Small intestine (tissue), 7 donors: ENCODE measurements at regions not wholly inside any gene's neighbourhood (a gene's known extent, or its start where the extent isn't known, plus 50 kb on each side); places are given as distances from the start of the nearest gene placed in this dataset.

Experiments
- DNase-seq, 2 donors: peaks; one replicate each; pipeline versions ENCODE4 v3.0.0 to v3.0.0-alpha.2; 2013
- FAIRE-seq: peaks from 2 replicates; lab custom pipeline; 2012; peaks lifted over from hg19 to GRCh38; lab: Jason Lieb, UNC
- H3K27ac ChIP-seq, 3 donors: one replicate each; pipeline ENCODE4 v1.5.1; 2013; ENCODE audit warnings: low read length in 2 of 3, mild to moderate bottlenecking in 2 of 3, control low read depth in 1 of 3, inconsistent platforms in 1 of 3, low read depth in 1 of 3, moderate library complexity in 1 of 3
- H3K27me3 ChIP-seq, 3 donors: one replicate each; pipeline ENCODE4 v1.6.1; 2013; ENCODE audit warnings: low read length in 3 of 3, inconsistent platforms in 1 of 3; ENCODE audit not compliant: control insufficient read depth in 3 of 3, insufficient read depth in 3 of 3
- H3K36me3 ChIP-seq, 3 donors: one replicate each; pipeline ENCODE4 v1.6.1; 2013; ENCODE audit warnings: low read length in 3 of 3, inconsistent platforms in 1 of 3, low read depth in 1 of 3, mild to moderate bottlenecking in 1 of 3, moderate library complexity in 1 of 3; ENCODE audit not compliant: control insufficient read depth in 3 of 3, insufficient read depth in 2 of 3
- H3K4me1 ChIP-seq, 3 donors: one replicate each; pipeline ENCODE4 v1.6.1; 2013; ENCODE audit warnings: low read length in 2 of 3, inconsistent platforms in 1 of 3, low read depth in 1 of 3, mild to moderate bottlenecking in 1 of 3, moderate library complexity in 1 of 3; ENCODE audit not compliant: control insufficient read depth in 3 of 3, insufficient read depth in 2 of 3
- H3K4me3 ChIP-seq, 3 donors: one replicate each; pipeline ENCODE4 v1.5.1; 2013; ENCODE audit warnings: low read length in 3 of 3, control low read depth in 1 of 3, inconsistent platforms in 1 of 3, low read depth in 1 of 3, mild to moderate bottlenecking in 1 of 3, moderate library complexity in 1 of 3
- H3K9me3 ChIP-seq, 2 donors: one replicate each; pipeline ENCODE4 v1.6.1; 2013; ENCODE audit warnings: low read depth in 1 of 2, low read length in 1 of 2; ENCODE audit not compliant: control insufficient read depth in 2 of 2, insufficient read depth in 1 of 2
- WGBS, 3 donors: extraction: QIAGEN DNeasy Blood & Tissue Kit; methylation state at CpG; one replicate each; pipeline ENCODE4 v1.1.7; 2013; 5-methylcytosine and 5-hydroxymethylcytosine counted together
- donor health status: healthy with polysubstance abuse.
- donor health status: control.
- donor health status: control.
- donor health status: Bipolar disorder and iron deficiency.
- donor health status: healthy.

- H3K27me3 ChIP-seq, result no peaks in the 10 kb centered on the region
- H3K27ac ChIP-seq, result no peak overlapping the region
- WGBS, 3 donors, result 67 to 82% (median 74%) methylated on average over 3 of the region's 3 CpGs
- no peak for FAIRE-seq
- H3K4me1 ChIP-seq, result no peaks in the 10 kb centered on the region
- no peaks in the 10 kb centered on the region for H3K36me3 ChIP-seq
- no peak overlapping the region for H3K4me3 ChIP-seq
- no peaks in the 10 kb centered on the region for H3K9me3 ChIP-seq
- no peak for DNase-seq
Measured at GRCh38 chr2:219824996-219825395, 197.6 kb downstream of the SLC4A3 start.

DNA sequence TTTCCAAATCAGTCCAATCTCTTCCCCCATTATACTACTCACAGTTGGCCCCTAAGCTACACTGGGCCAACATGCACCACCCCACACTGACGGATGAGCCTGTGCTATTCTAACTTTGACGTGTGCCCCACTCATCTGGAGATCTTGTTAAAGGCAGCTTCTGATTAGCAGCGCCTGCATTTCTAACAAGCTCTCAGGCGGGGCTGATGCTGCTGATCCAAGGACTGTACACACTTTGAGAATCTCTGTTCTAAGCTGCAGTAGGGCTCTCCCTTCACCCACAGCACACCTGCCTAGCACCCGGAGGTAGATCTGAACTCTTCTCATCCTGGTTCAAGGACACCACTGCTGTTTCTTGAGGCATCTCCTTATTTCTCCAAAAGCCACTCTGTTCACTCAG is 200.7 kb downstream of the SLC4A3 start:
- Histone ChIP-seq H3K36me3 (no peaks in the 10 kb centered on the region), H3K9me3 (no peaks in the 10 kb centered on the region), H3K4me1 (no peaks in the 10 kb centered on the region), H3K27ac (no peak overlapping the region), H3K27me3 (no peaks in the 10 kb centered on the region), H3K4me3 (no peak overlapping the region)
- FAIRE-seq, result no peak
- DNase-seq, result no peak
- 63 to 71% (median 65%) methylated on average over 5 of the region's 5 CpGs for WGBS, 3 donors

DNA sequence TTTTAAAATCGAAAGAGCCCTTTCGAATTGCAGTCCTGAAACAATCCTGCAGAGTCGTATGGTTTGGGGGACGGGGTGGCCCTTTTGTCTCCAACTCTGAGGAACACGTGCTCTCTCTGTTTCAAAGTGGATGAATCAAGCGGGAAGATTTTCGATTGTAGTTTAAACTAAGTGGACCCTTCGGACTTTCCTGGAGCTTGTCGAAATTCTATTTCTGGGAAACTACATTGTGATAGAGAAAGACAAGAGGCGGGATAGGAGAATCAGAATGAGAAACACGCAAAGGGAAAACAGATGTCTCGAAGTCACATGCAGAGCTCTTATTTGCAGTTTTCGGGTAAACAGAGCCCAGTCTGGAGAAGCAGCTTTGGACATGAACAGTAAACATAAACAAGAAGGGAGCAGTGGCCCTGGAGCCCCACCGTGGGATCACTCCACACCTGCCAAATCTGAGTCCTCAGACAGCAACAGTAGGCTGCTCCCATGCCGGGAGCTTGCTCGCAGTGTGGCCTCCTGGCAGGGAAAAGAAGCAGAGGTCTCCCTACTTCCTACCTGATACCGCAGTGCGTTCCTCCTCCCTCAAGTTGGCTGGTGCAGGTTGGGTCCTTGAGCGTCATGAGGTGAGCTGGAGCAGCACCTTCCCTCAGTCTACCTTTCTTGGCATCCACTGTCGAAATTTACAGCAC is 202.4 kb downstream of the SLC4A3 start:
- FAIRE-seq (no peak), DNase-seq (no peak)
- no peak overlapping the region for H3K4me3 ChIP-seq
- H3K27ac ChIP-seq, result no peak overlapping the region
- no peaks in the 10 kb centered on the region for H3K9me3 ChIP-seq
- H3K4me1 ChIP-seq, result no peaks in the 10 kb centered on the region
- H3K36me3 ChIP-seq, result no peaks in the 10 kb centered on the region
- WGBS, 3 donors, result 71 to 79% (median 72%) methylated on average over 20 of the region's 20 CpGs
- no peaks in the 10 kb centered on the region for H3K27me3 ChIP-seq

DNA sequence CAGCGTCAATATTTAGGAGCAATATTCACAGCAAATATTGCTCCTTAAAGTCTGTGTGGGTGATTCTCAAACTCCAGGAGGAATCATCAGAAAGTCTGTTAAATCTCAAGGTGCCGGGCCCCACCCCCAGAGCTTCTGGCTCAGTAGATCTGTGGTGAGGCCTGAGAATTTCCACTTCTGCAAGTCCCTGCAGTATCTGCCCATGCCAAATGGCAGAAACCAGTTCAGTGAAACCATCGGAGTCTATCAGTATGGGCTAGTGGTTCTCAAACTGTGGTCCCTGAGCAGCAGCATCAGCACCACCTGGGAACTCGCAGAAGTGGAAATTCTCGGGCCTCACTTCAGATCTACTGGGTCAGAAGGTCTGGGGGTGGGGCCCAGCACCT is 202.9 kb downstream of the SLC4A3 start:
- H3K36me3 ChIP-seq, result no peaks in the 10 kb centered on the region
- no peaks in the 10 kb centered on the region for H3K4me1 ChIP-seq
- no peak overlapping the region for H3K27ac ChIP-seq
- 77 to 83% (median 79%) methylated on average over 5 of the region's 5 CpGs for WGBS, 3 donors
- H3K9me3 ChIP-seq, result no peaks in the 10 kb centered on the region
- FAIRE-seq (no peak), DNase-seq (no peak)
- H3K4me3 ChIP-seq, result no peak overlapping the region
- no peaks in the 10 kb centered on the region for H3K27me3 ChIP-seq

DNA sequence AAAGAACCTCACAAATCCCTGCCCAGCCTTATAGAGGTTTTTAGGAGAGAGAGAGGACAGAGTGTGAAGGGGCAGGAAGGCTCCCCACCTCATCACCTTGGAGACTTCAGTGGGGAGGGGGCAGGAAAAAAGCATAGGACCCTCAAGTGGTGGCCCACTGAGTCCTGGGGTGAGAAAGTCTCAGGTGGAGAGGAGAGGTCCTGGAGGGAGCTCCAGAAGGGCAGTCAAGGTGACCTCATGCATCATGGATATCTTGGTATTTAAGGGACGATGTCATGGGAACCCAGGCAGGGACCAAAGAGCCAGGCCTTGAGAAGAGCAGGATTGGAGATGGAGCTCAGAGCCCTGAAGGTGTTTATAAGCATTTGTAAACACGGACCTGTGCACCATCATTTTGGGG is 204.5 kb downstream of the SLC4A3 start:
- 84 to 97% (median 88%) methylated on average over 2 of the region's 2 CpGs for WGBS, 3 donors
- FAIRE-seq, result no peak

GRCh38 chr2:219832904-219833303 is 205.5 kb downstream of the SLC4A3 start:
- FAIRE-seq (no peak), DNase-seq (no peak)
- Histone ChIP-seq H3K4me3 (no peak overlapping the region), H3K27me3 (no peaks in the 10 kb centered on the region), H3K36me3 (no peaks in the 10 kb centered on the region), H3K27ac (no peak overlapping the region), H3K9me3 (no peaks in the 10 kb centered on the region), H3K4me1 (no peaks in the 10 kb centered on the region)
- 71 to 91% (median 86%) methylated on average over 1 of the region's 1 CpG for WGBS, 3 donors

More for the DNA sequence above, 204.5 kb downstream of the SLC4A3 start:
- H3K27ac ChIP-seq, result no peak overlapping the region
- no peaks in the 10 kb centered on the region for H3K4me1 ChIP-seq
- no peaks in the 10 kb centered on the region for H3K9me3 ChIP-seq
- no peak overlapping the region for H3K4me3 ChIP-seq
- no peaks in the 10 kb centered on the region for H3K36me3 ChIP-seq
- DNase-seq, result no peak
- H3K27me3 ChIP-seq, result no peaks in the 10 kb centered on the region

DNA sequence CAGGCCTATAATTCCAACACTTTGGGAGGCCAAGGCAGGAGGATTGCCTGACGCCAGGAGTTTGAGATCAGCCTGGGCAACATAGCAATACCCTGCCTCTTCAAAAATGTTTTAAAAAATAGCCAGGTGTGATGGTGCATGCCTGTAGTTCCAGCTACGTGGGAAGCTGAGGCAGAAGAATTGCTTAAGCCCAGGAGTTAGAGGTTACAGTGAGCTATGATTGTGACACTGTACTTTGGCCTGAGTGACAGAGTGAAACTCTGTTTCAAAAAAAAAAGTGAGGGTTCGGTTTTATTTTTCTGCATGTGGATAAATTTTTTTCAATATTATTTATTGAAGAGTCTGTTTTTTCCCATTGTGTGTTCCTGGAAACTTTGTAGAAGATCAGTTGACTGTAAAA is 208.1 kb downstream of the SLC4A3 start:
- H3K4me3 ChIP-seq, result no peak overlapping the region
- DNase-seq, result no peak
- no peaks in the 10 kb centered on the region for H3K4me1 ChIP-seq
- H3K27me3 ChIP-seq, result no peaks in the 10 kb centered on the region
- no peaks in the 10 kb centered on the region for H3K9me3 ChIP-seq
- WGBS, 3 donors, result 65 to 73% (median 66%) methylated on average over 3 of the region's 3 CpGs
- H3K36me3 ChIP-seq, result no peaks in the 10 kb centered on the region
- FAIRE-seq, result no peak
- no peak overlapping the region for H3K27ac ChIP-seq

DNA sequence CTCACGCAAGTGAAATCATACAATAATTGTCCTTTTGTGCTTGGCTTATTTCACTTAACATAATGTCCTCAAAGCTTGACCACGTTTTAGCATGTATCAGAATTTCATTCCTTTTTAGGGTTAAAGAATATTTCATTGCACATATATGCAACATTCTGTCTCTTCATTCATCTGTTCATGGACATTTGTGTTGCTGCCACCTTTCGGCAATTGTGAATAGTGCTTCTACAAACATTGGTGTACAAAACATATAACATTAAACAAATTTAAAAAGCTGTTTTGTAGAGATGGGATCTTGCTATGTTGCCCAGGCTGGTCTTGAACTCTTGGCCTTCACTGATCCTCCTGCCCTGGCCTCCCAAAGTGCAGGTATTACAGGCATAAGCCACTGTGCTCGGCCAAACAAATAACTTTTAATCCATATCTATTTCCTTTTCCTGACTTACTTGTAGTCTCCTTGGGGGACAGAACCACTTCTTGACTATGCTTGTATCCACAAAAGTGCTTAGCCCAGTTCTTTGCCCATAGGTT is 209.3 kb downstream of the SLC4A3 start:
- H3K9me3 ChIP-seq, result no peaks in the 10 kb centered on the region

More for the DNA sequence above, 209.3 kb downstream of the SLC4A3 start:
- no peak for DNase-seq
- Histone ChIP-seq H3K27me3 (no peaks in the 10 kb centered on the region), H3K36me3 (no peaks in the 10 kb centered on the region), H3K4me3 (no peak overlapping the region), H3K4me1 (no peaks in the 10 kb centered on the region), H3K27ac (no peak overlapping the region)
- WGBS, 3 donors, result 71 to 74% (median 72%) methylated on average over 4 of the region's 4 CpGs
- no peak for FAIRE-seq
